ENCODE measurements at regions not wholly inside any gene's neighbourhood (a gene's known extent, or its start where the extent isn't known, plus 50 kb on each side); places are given as distances from the start of the nearest gene placed in this dataset.

GRCh38 chr1:29415156-29415830 is 179.0 kb downstream of the PTPRU start:
- TF ChIP-seq CTCF (IDR thresholded peaks at IDR 0.05) (peak in 2 of 6 experiments; percentile 12 to 22), POLR2AphosphoS5 (IDR thresholded peaks at IDR 0.05) (no peak), POLR2A (IDR thresholded peaks at IDR 0.05) (no peak), EP300 (IDR thresholded peaks at IDR 0.05) (no peak)

Data from upper lobe of left lung (tissue), 4 donors.